ENCODE measurements at regions not wholly inside any gene's neighbourhood (a gene's known extent, or its start where the extent isn't known, plus 50 kb on each side); places are given as distances from the start of the nearest gene placed in this dataset.

DNA sequence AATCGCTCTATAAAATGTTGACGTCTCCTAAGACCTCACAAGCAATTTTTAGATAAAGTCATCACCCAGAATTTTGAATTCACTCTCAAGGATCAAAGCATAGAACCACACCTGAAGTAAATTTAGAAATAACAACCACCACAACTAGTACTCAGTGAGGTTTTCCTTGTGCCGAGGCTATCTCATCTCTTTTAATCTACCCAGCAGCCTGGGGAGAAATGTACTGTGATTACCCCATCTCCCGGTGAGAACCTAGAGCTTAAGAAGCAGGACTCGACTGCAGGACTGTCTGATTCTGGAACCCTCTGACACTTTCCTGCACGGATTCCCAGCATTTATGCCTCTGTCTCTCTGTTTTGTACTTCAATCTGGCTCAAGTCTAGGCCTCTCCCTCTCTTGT lies 180.9 kb upstream of the PLXNC1 start:
- TF ChIP-seq, protein P1, sequence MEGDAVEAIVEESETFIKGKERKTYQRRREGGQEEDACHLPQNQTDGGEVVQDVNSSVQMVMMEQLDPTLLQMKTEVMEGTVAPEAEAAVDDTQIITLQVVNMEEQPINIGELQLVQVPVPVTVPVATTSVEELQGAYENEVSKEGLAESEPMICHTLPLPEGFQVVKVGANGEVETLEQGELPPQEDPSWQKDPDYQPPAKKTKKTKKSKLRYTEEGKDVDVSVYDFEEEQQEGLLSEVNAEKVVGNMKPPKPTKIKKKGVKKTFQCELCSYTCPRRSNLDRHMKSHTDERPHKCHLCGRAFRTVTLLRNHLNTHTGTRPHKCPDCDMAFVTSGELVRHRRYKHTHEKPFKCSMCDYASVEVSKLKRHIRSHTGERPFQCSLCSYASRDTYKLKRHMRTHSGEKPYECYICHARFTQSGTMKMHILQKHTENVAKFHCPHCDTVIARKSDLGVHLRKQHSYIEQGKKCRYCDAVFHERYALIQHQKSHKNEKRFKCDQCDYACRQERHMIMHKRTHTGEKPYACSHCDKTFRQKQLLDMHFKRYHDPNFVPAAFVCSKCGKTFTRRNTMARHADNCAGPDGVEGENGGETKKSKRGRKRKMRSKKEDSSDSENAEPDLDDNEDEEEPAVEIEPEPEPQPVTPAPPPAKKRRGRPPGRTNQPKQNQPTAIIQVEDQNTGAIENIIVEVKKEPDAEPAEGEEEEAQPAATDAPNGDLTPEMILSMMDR (IDR thresholded peaks at IDR 0.05; ENCODE audit: low read length, missing control alignments) = no peak
- no peak for DNase-seq (ENCODE audit: low read depth)

DNA sequence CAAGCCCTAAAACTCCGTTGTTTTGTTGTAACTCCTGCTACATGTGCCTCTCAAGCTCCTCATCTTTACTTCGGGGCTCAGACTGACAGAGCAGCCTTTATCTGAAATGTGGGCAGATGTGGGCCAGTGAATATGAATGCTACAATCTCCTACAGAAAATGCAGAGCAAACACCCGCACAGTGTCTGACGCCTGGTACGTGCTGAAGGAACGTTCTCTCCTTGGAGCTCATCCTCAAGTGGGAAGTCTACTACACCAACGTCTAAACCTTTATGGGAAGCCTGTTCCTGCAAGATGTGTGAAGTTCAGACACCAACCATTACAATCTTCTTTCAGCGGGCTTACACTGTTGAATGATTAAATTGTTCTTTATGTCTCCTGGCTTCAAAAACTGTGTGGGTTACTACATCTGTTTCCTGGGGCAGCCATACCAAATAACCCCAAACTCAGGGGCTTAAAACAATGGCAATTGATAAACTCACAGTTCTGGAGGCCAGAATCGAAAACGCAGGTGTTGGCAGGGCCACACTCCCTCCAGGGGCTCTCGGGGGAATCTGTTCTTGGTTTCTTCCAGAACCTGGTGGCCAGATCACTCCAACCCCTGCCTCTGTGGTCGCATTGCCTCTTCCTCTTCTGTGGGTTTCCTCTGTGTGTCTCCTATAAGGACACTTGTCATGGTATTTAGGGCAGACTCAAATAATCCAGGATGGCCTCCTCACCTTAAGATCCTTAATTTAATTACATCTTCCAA lies 179.7 kb upstream of the PLXNC1 start:
- no peak overlapping the region for H3K4me3 ChIP-seq (replicated peaks; ENCODE audit: low read depth, low read length)
- TF ChIP-seq, protein P1 (IDR thresholded peaks at IDR 0.05; ENCODE audit: low read length, missing control alignments) = no peak
- no peak for DNase-seq (ENCODE audit: low read depth)

More for the DNA sequence above, 180.9 kb upstream of the PLXNC1 start:
- no peak overlapping the region for H3K4me3 ChIP-seq (replicated peaks; ENCODE audit: low read depth, low read length)

DNA sequence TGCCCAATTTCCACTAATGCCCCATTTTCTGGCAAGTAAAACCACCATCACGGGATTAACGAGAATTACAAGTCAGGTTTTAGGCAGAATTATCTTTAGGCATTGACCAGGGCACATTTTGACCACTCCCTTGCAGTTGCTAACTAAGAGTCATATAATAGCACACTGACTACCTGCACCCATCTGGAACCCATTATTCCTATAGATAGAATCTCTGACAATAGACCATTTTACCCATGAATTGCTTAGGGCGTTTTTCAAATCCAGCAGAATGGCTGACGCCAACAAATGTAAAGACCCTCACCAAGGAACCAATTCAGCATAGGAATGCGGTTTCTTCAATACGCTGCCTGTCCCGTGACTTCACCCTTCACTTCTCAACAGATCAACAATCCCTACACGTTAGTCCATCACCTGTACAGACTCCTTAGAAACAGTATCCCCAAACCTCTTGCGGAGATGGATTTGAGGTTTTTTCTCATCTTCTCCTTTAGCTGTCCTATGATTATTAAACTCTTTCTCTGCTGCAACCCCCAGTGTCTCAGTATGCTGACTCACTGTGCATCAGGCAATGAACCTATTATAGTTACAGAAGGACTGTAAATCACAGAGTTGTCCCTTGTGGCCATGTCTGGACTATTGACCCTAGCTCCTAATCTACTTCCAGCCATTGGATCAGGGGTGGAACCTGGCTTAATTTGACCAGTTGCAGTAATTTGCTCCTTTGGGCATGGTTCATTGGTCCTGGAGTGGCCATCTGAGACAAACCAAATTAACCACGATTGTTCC lies 177.3 kb upstream of the PLXNC1 start:
- H3K4me3 ChIP-seq (replicated peaks; ENCODE audit: low read depth, low read length) = no peak overlapping the region
- no peak for DNase-seq (ENCODE audit: low read depth)
- TF ChIP-seq, protein P1 (IDR thresholded peaks at IDR 0.05; ENCODE audit: low read length, missing control alignments) = no peak

DNA sequence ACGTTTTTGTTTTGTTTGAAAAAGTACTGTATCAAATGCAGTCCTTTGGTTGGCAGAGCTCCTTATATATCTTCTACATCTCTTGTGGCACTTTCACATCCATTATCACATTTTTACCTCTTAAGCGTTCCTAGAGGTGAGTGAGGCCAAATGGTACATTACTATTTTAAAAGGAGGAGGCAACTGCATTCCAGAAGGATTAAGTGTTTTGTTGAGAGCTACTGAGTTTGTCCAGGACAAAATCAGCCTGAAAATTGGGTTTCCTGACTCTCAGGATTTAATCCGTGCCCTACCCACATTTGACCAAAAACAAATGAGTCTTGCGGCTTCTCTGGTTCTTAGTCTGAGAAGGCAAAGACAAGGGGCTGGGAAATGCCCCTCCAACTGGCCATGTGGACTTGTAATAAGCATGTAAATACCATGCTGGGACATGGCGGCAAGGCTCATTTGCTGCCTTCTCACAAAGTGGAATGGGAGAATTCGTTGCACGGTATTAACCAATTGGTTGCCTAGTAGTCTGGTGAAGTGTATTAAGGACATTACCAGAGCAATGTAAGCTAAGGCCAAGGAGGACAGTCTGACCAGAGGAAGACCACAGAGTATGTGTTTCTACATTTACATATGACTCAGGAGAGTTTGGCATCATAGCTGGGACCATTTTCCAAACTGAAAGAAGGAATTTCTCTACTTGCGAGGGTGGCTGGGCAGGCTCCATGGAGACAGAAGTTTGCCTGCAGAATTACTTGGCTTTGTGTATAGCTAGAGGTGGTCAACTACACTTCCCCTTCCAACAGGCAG lies 175.8 kb upstream of the PLXNC1 start:
- DNase-seq (ENCODE audit: low read depth) = peak; percentile 38
- H3K4me3 ChIP-seq (replicated peaks; ENCODE audit: low read depth, low read length) = no peak overlapping the region
- TF ChIP-seq, protein P1 (IDR thresholded peaks at IDR 0.05; ENCODE audit: low read length, missing control alignments) = no peak

DNA sequence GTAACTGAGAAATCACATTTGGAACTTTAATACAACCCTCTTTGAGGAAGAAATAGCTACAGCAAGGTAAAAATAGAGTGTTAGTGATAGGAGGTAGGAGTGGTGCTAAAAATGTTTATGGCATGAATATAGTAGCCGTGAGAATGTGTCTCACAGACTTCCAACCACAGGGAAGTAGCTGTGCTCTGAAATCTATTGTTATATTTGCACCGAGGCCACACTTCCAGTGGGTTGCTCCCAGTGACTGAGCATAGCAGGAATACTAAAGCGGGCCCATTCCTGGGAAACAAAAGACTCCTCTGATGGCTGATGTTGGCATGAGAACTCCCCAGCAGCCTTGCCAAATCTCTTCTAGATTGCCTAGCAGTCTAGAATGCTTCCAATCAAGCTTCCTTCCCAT lies 174.1 kb upstream of the PLXNC1 start:
- no peak overlapping the region for H3K4me3 ChIP-seq (replicated peaks; ENCODE audit: low read depth, low read length)
- TF ChIP-seq, protein P1 (IDR thresholded peaks at IDR 0.05; ENCODE audit: low read length, missing control alignments) = no peak
- DNase-seq (ENCODE audit: low read depth) = no peak

DNA sequence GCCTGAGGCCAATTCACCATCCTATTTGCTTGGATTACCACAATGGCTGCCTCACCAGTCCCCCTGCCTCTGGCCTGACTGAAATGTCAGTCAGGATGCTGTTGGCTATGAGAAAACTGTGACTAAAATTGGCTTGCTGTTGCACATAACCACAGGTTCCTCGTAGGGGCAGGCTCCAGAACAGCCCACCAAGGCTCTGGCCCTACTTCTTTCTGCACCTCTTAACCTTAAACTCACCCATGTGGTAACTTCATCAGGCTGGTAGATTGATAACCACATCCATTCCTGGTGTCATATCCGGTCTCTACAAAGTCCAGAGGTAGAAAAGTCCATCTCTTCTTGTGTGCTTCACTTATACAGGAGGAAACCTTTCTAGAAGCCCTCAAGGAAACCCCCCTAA lies 172.4 kb upstream of the PLXNC1 start:
- no peak for DNase-seq (ENCODE audit: low read depth)
- TF ChIP-seq, protein P1 (IDR thresholded peaks at IDR 0.05; ENCODE audit: low read length, missing control alignments) = no peak
- no peak overlapping the region for H3K4me3 ChIP-seq (replicated peaks; ENCODE audit: low read depth, low read length)
